ENCODE measurements at regions not wholly inside any gene's neighbourhood (a gene's known extent, or its start where the extent isn't known, plus 50 kb on each side); places are given as distances from the start of the nearest gene placed in this dataset.

DNA sequence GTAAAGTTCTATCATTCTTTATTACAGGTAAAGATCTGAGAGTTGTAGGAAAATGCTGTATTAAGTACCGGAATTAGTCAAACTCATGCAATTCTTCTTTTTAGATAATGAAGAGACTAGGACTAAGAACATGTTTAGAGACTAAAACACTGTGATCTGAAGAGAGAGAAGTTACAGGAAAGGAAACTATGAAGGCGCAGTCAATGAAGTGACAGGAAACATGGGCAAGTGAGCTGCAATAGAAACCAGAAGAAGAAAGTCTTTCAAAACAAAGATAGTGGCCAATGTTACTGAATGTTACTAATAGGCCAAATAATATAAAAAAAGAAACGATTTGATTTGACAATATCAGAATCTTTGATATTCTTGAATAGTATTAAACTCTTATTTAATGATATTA lies 659.4 kb upstream of the RGS18 start:
- no peaks in the 10 kb centered on the region for H3K36me3 ChIP-seq (ENCODE audit: control insufficient read depth, insufficient read depth, low read length)
- H2BK120ac ChIP-seq (ENCODE audit: low read depth, low read length) = no peak overlapping the region
- H3K79me1 ChIP-seq (ENCODE audit: low read depth in 1 of 2, low read length in 2 of 2) = no peaks in the 10 kb centered on the region
- intact Hi-C loops (cut with micrococcal nuclease) (no loop called here), dilution Hi-C loops (cut with HindIII; ENCODE audit: low sequenced_read_pairs, unreplicated experiment) (no loop called here), in situ Hi-C loops (cut with MboI; ENCODE audit: low sequenced_read_pairs) (no loop called here)
- H2AFZ ChIP-seq (replicated peaks; ENCODE audit: low read length, poor library complexity) = no peak overlapping the region
- no peak overlapping the region for H2AK9ac ChIP-seq (replicated peaks; ENCODE audit: low read depth, low read length, poor library complexity)
- POLR2A ChIA-PET (ENCODE audit: unreplicated experiment) = interaction anchor here (0.6 kb wide), 1 partner anchor 1111 kb away, joined by 3 read pairs; no protein-coding TSS in a partner anchor
- DNase-seq (no peak), ATAC-seq (ENCODE audit: low read depth) (no peak)
- H3K14ac ChIP-seq (replicated peaks; ENCODE audit: low read depth, low read length) = no peak overlapping the region
- H4K20me1 ChIP-seq (ENCODE audit: insufficient read depth, low read length) = no peaks in the 10 kb centered on the region
- no peak overlapping the region for H3K18ac ChIP-seq (ENCODE audit: low read depth, low read length)
- H4K8ac ChIP-seq (ENCODE audit: low read depth in 2 of 2, low read length in 2 of 2) = no peak overlapping the region
- no peaks in the 10 kb centered on the region for H3K27me3 ChIP-seq (ENCODE audit: control insufficient read depth, insufficient read depth, low read length)
- no peak overlapping the region for H3K4ac ChIP-seq (ENCODE audit: low read depth, low read length)
- H3K23ac ChIP-seq (ENCODE audit: low read depth, low read length) = no peak overlapping the region
- H3K4me1 ChIP-seq (ENCODE audit: control insufficient read depth, insufficient read depth, low read length) = no peaks in the 10 kb centered on the region
- no peak overlapping the region for H2BK20ac ChIP-seq (ENCODE audit: low read depth, low read length)
- WGBS, 2 experiments (ENCODE audit: extremely low coverage in 2 of 2, insufficient read length in 1 of 2) = no CpG with 5 or more reads among the region's 3 CpGs
- H2BK5ac ChIP-seq (ENCODE audit: low read depth, low read length, poor library complexity, severe bottlenecking) = no peak overlapping the region
- no peak overlapping the region for H3K4me3 ChIP-seq (ENCODE audit: insufficient read depth, low read depth, low read length)
- H3K9me1 ChIP-seq (ENCODE audit: insufficient read depth, low read length) = no peaks in the 10 kb centered on the region
- no peak overlapping the region for H4K91ac ChIP-seq (ENCODE audit: insufficient read depth, low read depth, low read length)
- no peak overlapping the region for H3K56ac ChIP-seq (ENCODE audit: extremely low read depth, insufficient read depth, low read length)
- no peak overlapping the region for H3K9ac ChIP-seq (ENCODE audit: low read depth, low read length)
- H3K27ac ChIP-seq (ENCODE audit: insufficient read depth, low read length) = no peak overlapping the region
- H4K5ac ChIP-seq (ENCODE audit: low read depth, low read length) = no peak overlapping the region
- CTCF ChIA-PET = no interaction called here
- H3K4me2 ChIP-seq (ENCODE audit: low read depth, low read length) = no peak overlapping the region
- no TSS peak for BruUV-seq (replicated peaks)
- H3K9me3 ChIP-seq (ENCODE audit: control insufficient read depth, insufficient read depth, low read length) = no peaks in the 10 kb centered on the region
- H2AK5ac ChIP-seq (ENCODE audit: low read depth, low read length) = no peak overlapping the region
- TF ChIP-seq RFX5 (IDR thresholded peaks at IDR 0.05; ENCODE audit: low read depth, low read length) = no peak
- TF ChIP-seq BHLHE40 (IDR thresholded peaks at IDR 0.05; ENCODE audit: low read depth, low read length) = no peak
- TF ChIP-seq, protein P1, sequence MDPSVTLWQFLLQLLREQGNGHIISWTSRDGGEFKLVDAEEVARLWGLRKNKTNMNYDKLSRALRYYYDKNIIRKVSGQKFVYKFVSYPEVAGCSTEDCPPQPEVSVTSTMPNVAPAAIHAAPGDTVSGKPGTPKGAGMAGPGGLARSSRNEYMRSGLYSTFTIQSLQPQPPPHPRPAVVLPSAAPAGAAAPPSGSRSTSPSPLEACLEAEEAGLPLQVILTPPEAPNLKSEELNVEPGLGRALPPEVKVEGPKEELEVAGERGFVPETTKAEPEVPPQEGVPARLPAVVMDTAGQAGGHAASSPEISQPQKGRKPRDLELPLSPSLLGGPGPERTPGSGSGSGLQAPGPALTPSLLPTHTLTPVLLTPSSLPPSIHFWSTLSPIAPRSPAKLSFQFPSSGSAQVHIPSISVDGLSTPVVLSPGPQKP (IDR thresholded peaks at IDR 0.05; ENCODE audit: borderline replicate concordance, low read depth, low read length) = no peak
- TF ChIP-seq CTCF (conservative IDR thresholded peaks at IDR 0.05; ENCODE audit: low read depth, low read length) = no peak
- TF ChIP-seq MAFK (IDR thresholded peaks at IDR 0.05; ENCODE audit: low read depth, low read length) = no peak
- no peak for TF ChIP-seq FOS (IDR thresholded peaks at IDR 0.05; ENCODE audit: low read depth, low read length)
- TF ChIP-seq POLR2A (IDR thresholded peaks at IDR 0.05; ENCODE audit: low read depth, low read length) = no peak
- TF ChIP-seq MAZ (IDR thresholded peaks at IDR 0.05; ENCODE audit: borderline replicate concordance, low read depth, low read length) = no peak
- no peak for TF ChIP-seq MXI1 (IDR thresholded peaks at IDR 0.05; ENCODE audit: borderline replicate concordance, low read depth, low read length)
- TF ChIP-seq RCOR1 (IDR thresholded peaks at IDR 0.05; ENCODE audit: insufficient replicate concordance, low read length) = no peak
- TF ChIP-seq SMC3 (IDR thresholded peaks at IDR 0.05; ENCODE audit: low read depth, low read length) = no peak
- TF ChIP-seq, protein P2, sequence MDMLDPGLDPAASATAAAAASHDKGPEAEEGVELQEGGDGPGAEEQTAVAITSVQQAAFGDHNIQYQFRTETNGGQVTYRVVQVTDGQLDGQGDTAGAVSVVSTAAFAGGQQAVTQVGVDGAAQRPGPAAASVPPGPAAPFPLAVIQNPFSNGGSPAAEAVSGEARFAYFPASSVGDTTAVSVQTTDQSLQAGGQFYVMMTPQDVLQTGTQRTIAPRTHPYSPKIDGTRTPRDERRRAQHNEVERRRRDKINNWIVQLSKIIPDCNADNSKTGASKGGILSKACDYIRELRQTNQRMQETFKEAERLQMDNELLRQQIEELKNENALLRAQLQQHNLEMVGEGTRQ (IDR thresholded peaks at IDR 0.05; ENCODE audit: low read depth, low read length) = no peak
- TF ChIP-seq CEBPB (IDR thresholded peaks at IDR 0.05; ENCODE audit: low read depth, low read length) = no peak
- no peak for TF ChIP-seq RAD21 (IDR thresholded peaks at IDR 0.05; ENCODE audit: low read length)
- TF ChIP-seq CHD1 (IDR thresholded peaks at IDR 0.05; ENCODE audit: low read depth, low read length) = no peak
- TF ChIP-seq NFE2L2 (IDR thresholded peaks at IDR 0.05; ENCODE audit: low read depth, low read length) = no peak
- no peak overlapping the region for H2BK15ac ChIP-seq (ENCODE audit: low read depth, low read length)

All from IMR-90 (cell line).